ENCODE measurements at regions not wholly inside any gene's neighbourhood (a gene's known extent, or its start where the extent isn't known, plus 50 kb on each side); places are given as distances from the start of the nearest gene placed in this dataset.

- DNase-seq: no peak
Observed at GRCh38 chr4:58679886-58680285, 1569.7 kb upstream of the IGFBP7 start.

- DNase-seq: no peak
Observed at GRCh38 chr4:58679051-58679450, 1568.9 kb upstream of the IGFBP7 start.

GRCh38 chr4:58669783-58670182 is 1559.6 kb upstream of the IGFBP7 start:
- no peak for DNase-seq

- DNase-seq: no peak
Observed at GRCh38 chr4:58665649-58666048, 1555.5 kb upstream of the IGFBP7 start.

GRCh38 chr4:58658701-58659100 is 1548.5 kb upstream of the IGFBP7 start:
- DNase-seq: no peak

- no peak for DNase-seq
Observed at GRCh38 chr4:58653251-58653650, 1543.1 kb upstream of the IGFBP7 start.

GRCh38 chr4:58649226-58649625 is 1539.0 kb upstream of the IGFBP7 start:
- no peak for DNase-seq

- no peak for DNase-seq
Observed at GRCh38 chr4:58646126-58646525, 1535.9 kb upstream of the IGFBP7 start.

- no peak for DNase-seq
Observed at GRCh38 chr4:58644549-58644948, 1534.4 kb upstream of the IGFBP7 start.

GRCh38 chr4:58636381-58636780 is 1526.2 kb upstream of the IGFBP7 start:
- no peak for DNase-seq

- no peak for DNase-seq
Observed at GRCh38 chr4:58617226-58617625, 1507.0 kb upstream of the IGFBP7 start.

- no peak for DNase-seq
Observed at GRCh38 chr4:58611012-58611411, 1500.8 kb upstream of the IGFBP7 start.

GRCh38 chr4:58606303-58606702 is 1496.1 kb upstream of the IGFBP7 start:
- DNase-seq: no peak

- DNase-seq: no peak
Observed at GRCh38 chr4:58603951-58604350, 1493.8 kb upstream of the IGFBP7 start.

GRCh38 chr4:58602731-58603359 is 1492.7 kb upstream of the IGFBP7 start:
- DNase-seq: no peak

GRCh38 chr4:58602022-58602421 is 1491.8 kb upstream of the IGFBP7 start:
- DNase-seq: no peak

GRCh38 chr4:58600290-58600689 is 1490.1 kb upstream of the IGFBP7 start:
- no peak for DNase-seq

GRCh38 chr4:58590722-58591121 is 1480.5 kb upstream of the IGFBP7 start:
- DNase-seq: no peak

- DNase-seq: no peak
Observed at GRCh38 chr4:58587856-58588255, 1477.7 kb upstream of the IGFBP7 start.

GRCh38 chr4:58566260-58566659 is 1456.1 kb upstream of the IGFBP7 start:
- no peak for DNase-seq

GRCh38 chr4:58564695-58565475 is 1454.7 kb upstream of the IGFBP7 start:
- no peak for DNase-seq

- DNase-seq: no peak
Observed at GRCh38 chr4:58561170-58561569, 1451.0 kb upstream of the IGFBP7 start.

- DNase-seq: no peak
Observed at GRCh38 chr4:58560736-58561135, 1450.6 kb upstream of the IGFBP7 start.

GRCh38 chr4:58553679-58554078 is 1443.5 kb upstream of the IGFBP7 start:
- no peak for DNase-seq

- DNase-seq: no peak
Observed at GRCh38 chr4:58553031-58553430, 1442.8 kb upstream of the IGFBP7 start.

All from activated effector memory CD4-positive, alpha-beta T cell treated with anti-CD3 and anti-CD28 coated beads, Interleukin-2, amount 50 U/mL, for 16 hours (primary cell).